ENCODE measurements at regions not wholly inside any gene's neighbourhood (a gene's known extent, or its start where the extent isn't known, plus 50 kb on each side); places are given as distances from the start of the nearest gene placed in this dataset.

- H3K27me3 ChIP-seq (replicated peaks; ENCODE audit: control insufficient read depth, insufficient read depth, low read length), result peaks cover 1% of the 10 kb centered on the region
- H3K4me3 ChIP-seq (replicated peaks; ENCODE audit: low read depth, low read length), result no peak overlapping the region
Observed at GRCh38 chr6:148208298-148208697, 134.3 kb upstream of the SASH1 start.

GRCh38 chr6:148211777-148212324, 130.8 kb upstream of the SASH1 start:
- H3K36me3 ChIP-seq (ENCODE audit: control insufficient read depth, insufficient read depth, low read length), result no peaks in the 10 kb centered on the region
- H3K4me3 ChIP-seq (replicated peaks; ENCODE audit: low read depth, low read length), result no peak overlapping the region
- H3K27me3 ChIP-seq (replicated peaks; ENCODE audit: control insufficient read depth, insufficient read depth, low read length), result peaks cover 1% of the 10 kb centered on the region
- TF ChIP-seq CTCF (IDR thresholded peaks at IDR 0.05; ENCODE audit: insufficient read depth, low read length, poor library complexity, severe bottlenecking), result no peak
- no peak for DNase-seq (ENCODE audit: extremely low read depth, insufficient read length)

More at GRCh38 chr6:148208298-148208697, 134.3 kb upstream of the SASH1 start:
- H3K36me3 ChIP-seq (ENCODE audit: control insufficient read depth, insufficient read depth, low read length), result no peaks in the 10 kb centered on the region
- no peak for DNase-seq (ENCODE audit: extremely low read depth, insufficient read length)
- TF ChIP-seq CTCF (IDR thresholded peaks at IDR 0.05; ENCODE audit: insufficient read depth, low read length, poor library complexity, severe bottlenecking), result no peak

GRCh38 chr6:148212366-148212765, 130.3 kb upstream of the SASH1 start:
- DNase-seq (ENCODE audit: extremely low read depth, insufficient read length), result no peak
- Histone ChIP-seq H3K27me3 (replicated peaks; ENCODE audit: control insufficient read depth, insufficient read depth, low read length) (peaks cover 1% of the 10 kb centered on the region), H3K36me3 (ENCODE audit: control insufficient read depth, insufficient read depth, low read length) (no peaks in the 10 kb centered on the region), H3K4me3 (replicated peaks; ENCODE audit: low read depth, low read length) (no peak overlapping the region)
- no peak for TF ChIP-seq CTCF (IDR thresholded peaks at IDR 0.05; ENCODE audit: insufficient read depth, low read length, poor library complexity, severe bottlenecking)

GRCh38 chr6:148213366-148213765, 129.3 kb upstream of the SASH1 start:
- H3K27me3 ChIP-seq (replicated peaks; ENCODE audit: control insufficient read depth, insufficient read depth, low read length), result peaks cover 1% of the 10 kb centered on the region
- H3K36me3 ChIP-seq (ENCODE audit: control insufficient read depth, insufficient read depth, low read length), result no peaks in the 10 kb centered on the region
- H3K4me3 ChIP-seq (replicated peaks; ENCODE audit: low read depth, low read length), result no peak overlapping the region
- no peak for DNase-seq (ENCODE audit: extremely low read depth, insufficient read length)
- no peak for TF ChIP-seq CTCF (IDR thresholded peaks at IDR 0.05; ENCODE audit: insufficient read depth, low read length, poor library complexity, severe bottlenecking)

GRCh38 chr6:148214667-148215066, 128.0 kb upstream of the SASH1 start:
- Histone ChIP-seq H3K27me3 (replicated peaks; ENCODE audit: control insufficient read depth, insufficient read depth, low read length) (peaks cover 1% of the 10 kb centered on the region), H3K4me3 (replicated peaks; ENCODE audit: low read depth, low read length) (no peak overlapping the region), H3K36me3 (ENCODE audit: control insufficient read depth, insufficient read depth, low read length) (no peaks in the 10 kb centered on the region)
- no peak for DNase-seq (ENCODE audit: extremely low read depth, insufficient read length)
- no peak for TF ChIP-seq CTCF (IDR thresholded peaks at IDR 0.05; ENCODE audit: insufficient read depth, low read length, poor library complexity, severe bottlenecking)

- peaks cover 1% of the 10 kb centered on the region for H3K27me3 ChIP-seq (replicated peaks; ENCODE audit: control insufficient read depth, insufficient read depth, low read length)
Observed at GRCh38 chr6:148217051-148217450, 125.6 kb upstream of the SASH1 start.

More at GRCh38 chr6:148217051-148217450, 125.6 kb upstream of the SASH1 start:
- no peaks in the 10 kb centered on the region for H3K36me3 ChIP-seq (ENCODE audit: control insufficient read depth, insufficient read depth, low read length)
- DNase-seq (ENCODE audit: extremely low read depth, insufficient read length), result no peak
- no peak for TF ChIP-seq CTCF (IDR thresholded peaks at IDR 0.05; ENCODE audit: insufficient read depth, low read length, poor library complexity, severe bottlenecking)
- H3K4me3 ChIP-seq (replicated peaks; ENCODE audit: low read depth, low read length), result no peak overlapping the region

Data from GM06990 (cell line).